ENCODE measurements at regions not wholly inside any gene's neighbourhood (a gene's known extent, or its start where the extent isn't known, plus 50 kb on each side); places are given as distances from the start of the nearest gene placed in this dataset.

- TF ChIP-seq CTCF (IDR thresholded peaks at IDR 0.05; ENCODE audit: insufficient read depth, low read length, poor library complexity, severe bottlenecking) (no peak), EZH2phosphoT487 (conservative IDR thresholded peaks at IDR 0.05; ENCODE audit: low read length) (no peak)
These were observed 369.2 kb upstream of the AKR1E2 start for GRCh38 chr10:4456776-4457175.
